ENCODE measurements at regions not wholly inside any gene's neighbourhood (a gene's known extent, or its start where the extent isn't known, plus 50 kb on each side); places are given as distances from the start of the nearest gene placed in this dataset.
"Not testable (repeated sequence)": the region's sequence is repeated elsewhere in the genome, so short reads cannot be mapped to it uniquely, and the experiment has no call there.

DNA sequence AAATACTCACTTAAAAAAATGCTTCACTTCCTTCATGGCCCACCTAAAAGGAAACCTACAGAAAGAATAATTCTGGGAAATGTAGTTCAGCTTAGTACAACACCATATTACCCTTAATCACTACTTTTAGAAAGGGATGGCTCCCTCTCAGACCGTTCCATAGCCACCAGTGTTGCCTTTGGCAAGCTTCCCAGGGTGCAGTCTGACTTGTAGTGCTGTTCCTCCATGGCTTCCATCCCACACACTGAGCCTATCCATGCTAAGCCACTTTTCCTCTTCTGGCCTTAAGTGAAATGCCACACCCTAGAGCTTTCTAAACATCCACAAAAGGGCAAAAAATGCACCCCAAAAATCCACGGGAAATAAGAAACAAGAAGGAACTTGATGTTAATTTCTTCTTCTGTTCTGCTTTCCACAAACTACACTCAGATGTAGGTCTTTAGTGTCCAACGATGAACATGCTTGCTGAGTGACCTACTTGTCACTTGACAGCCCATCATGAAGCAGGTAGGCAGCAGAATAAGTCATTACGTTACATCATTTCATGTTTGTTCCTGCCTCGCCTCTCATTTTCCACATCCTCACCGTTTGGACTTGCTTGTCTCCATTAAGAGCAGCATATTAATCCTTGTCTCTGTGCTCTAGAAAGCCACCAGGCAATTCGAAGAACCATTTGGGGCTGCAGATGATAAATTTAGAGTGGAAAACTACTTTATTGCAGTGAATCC, 391.1 kb upstream of the GRAMD2B start:
- peak; percentile 65 for DNase-seq (ENCODE audit: low read depth, low spot score)

- DNase-seq (ENCODE audit: low read depth, low spot score), result no peak
Observed at GRCh38 chr5:126043688-126044087, 379.5 kb upstream of the GRAMD2B start.

DNA sequence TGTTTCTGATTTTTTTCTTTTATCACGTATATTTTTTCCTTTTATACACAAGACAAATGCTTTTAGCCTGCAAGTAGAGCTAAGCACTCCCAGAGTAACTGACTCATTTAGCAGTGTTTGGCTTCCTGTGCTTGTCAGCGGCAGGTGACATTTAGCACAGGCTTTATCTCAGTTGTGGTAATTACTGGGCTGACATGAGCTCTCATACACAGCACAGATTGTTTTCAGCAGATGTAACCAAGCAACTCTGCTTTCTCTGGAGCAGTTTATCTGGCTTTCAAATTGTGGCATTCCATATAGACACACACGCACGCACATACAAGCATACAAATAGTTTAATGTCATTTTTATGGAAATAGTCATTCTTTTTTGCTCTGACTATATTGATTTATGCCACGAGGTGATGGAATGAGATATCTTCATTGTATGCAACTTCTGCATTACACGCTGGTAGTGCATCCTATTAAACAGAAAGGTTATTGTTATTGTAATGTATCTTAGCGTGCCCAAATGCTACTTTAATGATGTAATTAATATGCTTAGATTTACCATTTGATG, 379.0 kb upstream of the GRAMD2B start:
- DNase-seq (ENCODE audit: low read depth, low spot score), result no peak

DNA sequence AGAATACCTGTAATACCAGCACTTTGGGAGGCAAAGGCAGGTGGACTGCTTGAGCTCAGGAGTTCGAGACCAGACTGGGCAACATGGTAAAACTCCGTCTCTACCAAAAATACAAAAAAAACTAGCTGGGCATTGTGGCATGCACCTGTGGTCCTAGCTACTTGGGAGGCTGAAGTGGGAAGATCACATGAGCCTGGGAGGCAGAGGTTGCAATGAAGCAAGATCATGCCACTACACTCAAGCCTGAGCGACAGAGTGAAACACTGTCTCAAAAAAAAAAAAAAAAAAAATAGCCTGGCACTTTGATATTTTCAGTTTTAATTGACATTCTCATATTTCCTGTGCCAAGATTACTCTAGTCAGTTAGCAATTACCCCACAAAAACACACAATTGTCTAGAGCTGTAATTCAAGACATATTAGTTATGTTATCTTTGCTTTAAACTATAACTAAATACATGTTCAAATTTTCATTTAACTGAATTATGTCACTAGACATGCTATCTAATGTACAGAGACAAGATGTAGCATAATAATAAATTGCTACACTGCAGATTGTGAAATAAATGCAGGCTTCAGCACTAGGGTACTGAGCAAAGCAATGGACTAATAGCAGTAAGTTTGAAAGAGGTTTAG, 378.2 kb upstream of the GRAMD2B start:
- no peak for DNase-seq (ENCODE audit: low read depth, low spot score)

DNA sequence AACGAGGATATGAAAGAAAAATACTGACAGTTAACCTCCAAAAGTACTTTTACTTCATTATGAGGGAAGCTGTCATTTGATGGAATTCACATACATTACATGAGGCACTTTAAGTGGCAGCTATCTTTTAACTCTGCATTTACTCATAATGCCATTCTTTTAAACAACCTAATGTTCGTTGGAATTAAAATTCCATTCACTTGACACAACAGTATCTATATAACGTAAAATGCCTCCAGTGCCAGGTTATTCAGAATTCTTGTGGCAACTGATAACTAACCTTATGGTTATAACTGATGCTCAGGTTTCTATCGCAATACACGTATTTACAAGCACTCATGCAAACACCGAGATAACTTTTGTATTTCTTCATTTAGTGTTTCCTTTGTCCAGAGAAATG, 376.9 kb upstream of the GRAMD2B start:
- DNase-seq (ENCODE audit: low read depth, low spot score), result no peak

DNA sequence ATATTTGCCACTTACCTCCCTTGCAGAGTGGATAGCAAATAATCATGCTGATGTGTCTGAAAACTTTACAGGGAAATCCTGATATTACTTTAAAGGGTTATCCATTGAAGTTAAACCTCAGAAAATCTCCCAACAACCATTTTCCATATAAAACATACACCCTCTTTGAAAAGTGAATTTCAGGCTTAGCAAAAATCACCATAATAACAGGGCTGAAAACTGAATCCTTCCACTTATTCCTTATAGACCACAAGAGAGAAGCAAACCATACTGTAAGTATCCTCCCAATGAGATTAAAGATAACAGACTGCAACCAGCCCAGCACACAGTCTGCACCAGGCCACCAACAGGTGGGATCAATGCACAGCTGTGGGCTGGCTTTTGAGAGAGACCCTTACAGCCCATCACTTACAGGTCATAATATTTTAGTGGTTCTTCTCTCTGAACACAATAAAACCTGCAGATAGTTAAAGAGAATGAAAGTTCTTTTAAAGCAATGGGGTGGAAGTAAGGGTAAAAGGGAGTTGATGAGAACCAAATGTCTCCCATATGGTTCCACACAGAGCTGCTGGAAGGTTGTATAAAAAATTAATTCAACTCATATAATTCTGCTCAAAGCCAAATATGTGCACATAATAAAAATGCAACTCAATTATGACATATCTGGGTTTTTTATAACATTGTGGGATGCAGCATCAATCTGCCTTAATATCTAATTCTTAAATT, 376.2 kb upstream of the GRAMD2B start:
- no peak for DNase-seq (ENCODE audit: low read depth, low spot score)

DNA sequence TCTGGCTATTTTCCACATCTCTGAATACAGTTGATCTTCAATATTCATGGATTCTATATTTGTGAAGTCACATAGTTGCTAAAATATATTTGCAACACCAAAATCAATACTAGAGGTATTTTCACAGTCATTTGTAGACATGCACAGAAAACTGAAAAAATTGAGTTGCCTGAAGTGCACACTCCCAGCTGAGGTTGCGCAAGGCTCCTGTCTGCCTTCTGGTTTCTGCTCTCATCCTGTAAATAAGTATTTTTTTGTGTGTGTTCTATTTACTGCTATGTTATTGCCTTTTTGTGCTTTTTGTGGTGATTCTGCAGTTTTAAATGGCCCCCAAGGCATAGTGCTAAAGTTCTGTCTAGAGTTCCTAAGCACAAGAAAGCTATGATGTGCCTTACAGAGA, 371.1 kb upstream of the GRAMD2B start:
- DNase-seq (ENCODE audit: low read depth, low spot score), result no peak

DNA sequence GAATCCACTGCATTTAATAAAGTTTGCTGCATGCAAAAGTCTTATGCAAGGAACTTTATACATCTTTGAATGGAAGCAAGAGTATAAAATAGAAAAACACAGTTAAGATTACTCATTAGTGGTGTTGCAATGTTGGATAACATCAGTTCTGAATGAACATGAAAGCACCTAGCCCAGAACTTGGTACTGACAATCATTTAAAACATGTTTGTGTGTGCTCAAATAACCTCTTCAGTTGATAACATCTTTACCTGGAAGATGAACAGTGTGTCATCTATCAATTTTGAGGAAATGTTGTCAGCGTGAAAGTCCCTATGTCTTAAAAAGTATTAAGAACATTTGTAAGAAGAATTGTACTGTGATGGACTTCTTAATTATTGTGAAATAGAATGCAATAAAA, 370.4 kb upstream of the GRAMD2B start:
- no peak for DNase-seq (ENCODE audit: low read depth, low spot score)

GRCh38 chr5:126053630-126054029, 369.6 kb upstream of the GRAMD2B start:
- no peak for DNase-seq (ENCODE audit: low read depth, low spot score)

GRCh38 chr5:126054577-126055347, 368.4 kb upstream of the GRAMD2B start:
- DNase-seq (ENCODE audit: low read depth, low spot score), result no peak

GRCh38 chr5:126055348-126055729, 367.9 kb upstream of the GRAMD2B start:
- no peak for DNase-seq (ENCODE audit: low read depth, low spot score)

DNA sequence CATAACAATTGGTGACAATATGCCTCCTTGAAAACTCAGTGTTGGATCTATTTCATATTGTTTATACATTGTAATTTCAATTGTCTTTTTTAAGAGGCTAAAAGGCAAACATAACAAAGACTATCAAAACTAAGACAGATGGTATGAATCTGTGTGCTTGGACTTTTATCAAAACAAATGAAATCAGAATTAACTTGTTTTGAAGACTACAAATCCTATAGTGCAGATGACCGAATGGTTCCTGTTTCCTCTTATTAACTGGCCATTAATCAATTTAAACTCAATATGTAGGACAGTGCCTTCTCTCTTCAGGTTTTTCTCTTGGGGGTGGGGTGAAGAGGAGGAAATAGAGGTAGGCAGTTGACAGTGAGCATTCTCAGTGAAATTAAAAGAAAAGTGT, 366.9 kb upstream of the GRAMD2B start:
- no peak for DNase-seq (ENCODE audit: low read depth, low spot score)

- DNase-seq (ENCODE audit: low read depth, low spot score), result no peak
Observed at GRCh38 chr5:126056851-126057622, 366.2 kb upstream of the GRAMD2B start.

GRCh38 chr5:126058392-126058791, 364.8 kb upstream of the GRAMD2B start:
- DNase-seq (ENCODE audit: low read depth, low spot score), result not testable (repeated sequence)

GRCh38 chr5:126062398-126063221, 360.6 kb upstream of the GRAMD2B start:
- no peak for DNase-seq (ENCODE audit: low read depth, low spot score)

DNA sequence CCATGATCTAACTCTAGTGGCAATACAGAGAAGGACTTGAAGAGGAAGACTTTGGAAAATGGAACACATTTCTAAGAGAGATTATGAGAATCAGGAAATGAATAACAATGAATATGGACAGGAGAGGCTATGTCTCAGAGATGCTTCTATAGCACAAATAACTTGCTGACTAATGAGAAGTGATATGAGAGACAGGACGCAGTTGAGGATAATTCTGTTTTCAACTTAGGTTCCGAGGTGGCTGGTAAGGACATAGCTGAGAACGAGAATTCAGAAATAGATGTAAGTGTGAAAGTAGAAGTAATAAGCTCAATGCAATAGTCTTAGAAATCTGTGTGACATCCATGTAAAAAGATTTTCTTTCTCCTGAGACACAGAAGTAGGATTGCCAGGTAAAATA, 358.1 kb upstream of the GRAMD2B start:
- no peak for DNase-seq (ENCODE audit: low read depth, low spot score)

DNA sequence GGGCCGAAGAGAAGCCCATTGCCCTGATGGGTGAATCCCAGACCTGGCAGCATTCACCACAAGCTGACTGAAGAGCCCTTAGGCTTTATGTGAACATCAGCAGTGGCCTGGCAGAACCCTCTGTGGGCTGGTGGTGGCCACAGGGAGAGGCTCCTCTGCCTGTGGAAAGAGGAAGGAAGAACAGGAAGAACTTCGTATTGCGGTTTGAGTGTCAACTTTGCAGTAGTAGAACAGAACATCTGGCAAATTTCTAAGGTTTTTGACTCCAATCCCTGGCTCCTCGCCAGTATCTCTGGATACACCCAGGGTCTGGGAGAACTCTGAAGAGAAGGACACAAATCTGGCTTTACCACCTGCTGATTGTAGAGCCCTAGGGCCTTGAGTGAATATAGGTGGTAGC, 356.4 kb upstream of the GRAMD2B start:
- no peak for DNase-seq (ENCODE audit: low read depth, low spot score)

GRCh38 chr5:126067404-126067803, 355.8 kb upstream of the GRAMD2B start:
- DNase-seq (ENCODE audit: low read depth, low spot score), result no peak

- no peak for DNase-seq (ENCODE audit: low read depth, low spot score)
Observed at GRCh38 chr5:126069329-126069728, 353.9 kb upstream of the GRAMD2B start.

- no peak for DNase-seq (ENCODE audit: low read depth, low spot score)
Observed at GRCh38 chr5:126070481-126070880, 352.7 kb upstream of the GRAMD2B start.

Data from brain pericyte (primary cell).